ENCODE measurements at regions not wholly inside any gene's neighbourhood (a gene's known extent, or its start where the extent isn't known, plus 50 kb on each side); places are given as distances from the start of the nearest gene placed in this dataset.

DNA sequence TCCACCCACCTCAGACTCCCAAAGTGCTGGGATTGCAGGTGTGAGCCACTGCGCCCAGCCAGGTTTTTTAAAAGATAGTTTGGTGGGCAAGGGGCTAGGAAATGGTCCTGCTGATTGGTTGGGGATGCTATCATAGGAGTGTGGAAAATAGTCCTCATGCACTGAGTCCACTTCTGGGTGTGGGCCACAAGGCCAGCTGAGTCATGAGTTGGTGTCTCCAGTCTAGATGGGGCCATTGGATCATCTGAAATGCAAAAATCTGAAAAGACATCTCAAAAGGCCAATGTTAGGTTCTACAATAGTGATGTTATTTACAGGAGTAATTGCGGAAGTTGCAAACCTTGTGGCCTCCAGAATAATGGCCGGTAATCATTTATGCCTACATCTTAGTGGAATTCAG is 221.1 kb downstream of the ZNF674 start:
- TF ChIP-seq, protein P1, sequence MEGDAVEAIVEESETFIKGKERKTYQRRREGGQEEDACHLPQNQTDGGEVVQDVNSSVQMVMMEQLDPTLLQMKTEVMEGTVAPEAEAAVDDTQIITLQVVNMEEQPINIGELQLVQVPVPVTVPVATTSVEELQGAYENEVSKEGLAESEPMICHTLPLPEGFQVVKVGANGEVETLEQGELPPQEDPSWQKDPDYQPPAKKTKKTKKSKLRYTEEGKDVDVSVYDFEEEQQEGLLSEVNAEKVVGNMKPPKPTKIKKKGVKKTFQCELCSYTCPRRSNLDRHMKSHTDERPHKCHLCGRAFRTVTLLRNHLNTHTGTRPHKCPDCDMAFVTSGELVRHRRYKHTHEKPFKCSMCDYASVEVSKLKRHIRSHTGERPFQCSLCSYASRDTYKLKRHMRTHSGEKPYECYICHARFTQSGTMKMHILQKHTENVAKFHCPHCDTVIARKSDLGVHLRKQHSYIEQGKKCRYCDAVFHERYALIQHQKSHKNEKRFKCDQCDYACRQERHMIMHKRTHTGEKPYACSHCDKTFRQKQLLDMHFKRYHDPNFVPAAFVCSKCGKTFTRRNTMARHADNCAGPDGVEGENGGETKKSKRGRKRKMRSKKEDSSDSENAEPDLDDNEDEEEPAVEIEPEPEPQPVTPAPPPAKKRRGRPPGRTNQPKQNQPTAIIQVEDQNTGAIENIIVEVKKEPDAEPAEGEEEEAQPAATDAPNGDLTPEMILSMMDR (IDR thresholded peaks at IDR 0.05; ENCODE audit: low read depth, low read length): no peak
- TF ChIP-seq POLR2A (IDR thresholded peaks at IDR 0.05; ENCODE audit: extremely low read depth, insufficient read length): no peak

Measured in NB4 (cell line).